Mesothelial cell of epicardium (in vitro differentiated cells): ENCODE measurements at regions not wholly inside any gene's neighbourhood (a gene's known extent, or its start where the extent isn't known, plus 50 kb on each side); places are given as distances from the start of the nearest gene placed in this dataset.

ENCODE experiments used
- DNase-seq, 2 experiments: peaks; one replicate each; pipeline ENCODE4 v3.0.0; 2021; ENCODE audit warnings: low spot score in 2 of 2; ENCODE audit not compliant: unreplicated experiment in 2 of 2
- H3K27ac Mint-ChIP-seq: 2 replicates; pipeline ENCODE4 v1.8.0; 2021; ENCODE audit warnings: mixed read lengths
- H3K27me3 Mint-ChIP-seq: 2 replicates; pipeline ENCODE4 v1.8.0; 2021; ENCODE audit warnings: low read depth, mixed read lengths
- H3K36me3 Mint-ChIP-seq: 2 replicates; pipeline ENCODE4 v1.8.0; 2021; ENCODE audit warnings: mixed read lengths
- H3K4me1 Mint-ChIP-seq: 2 replicates; pipeline ENCODE4 v1.8.0; 2021; ENCODE audit warnings: mixed read lengths
- H3K4me3 Mint-ChIP-seq: 2 replicates; pipeline ENCODE4 v1.8.0; 2021; ENCODE audit warnings: mild to moderate bottlenecking, moderate library complexity, mixed read lengths
- H3K9me3 Mint-ChIP-seq: 2 replicates; pipeline ENCODE4 v1.8.0; 2021; ENCODE audit warnings: mixed read lengths
- TF ChIP-seq, protein P1 (sequence below): fragments of 200-600 bp; sonication (generic); IDR thresholded peaks from one replicate; pipeline ENCODE4 v1.5.0; 2021; ENCODE audit warnings: antibody characterized with exemption; ENCODE audit not compliant: unreplicated experiment

DNA sequence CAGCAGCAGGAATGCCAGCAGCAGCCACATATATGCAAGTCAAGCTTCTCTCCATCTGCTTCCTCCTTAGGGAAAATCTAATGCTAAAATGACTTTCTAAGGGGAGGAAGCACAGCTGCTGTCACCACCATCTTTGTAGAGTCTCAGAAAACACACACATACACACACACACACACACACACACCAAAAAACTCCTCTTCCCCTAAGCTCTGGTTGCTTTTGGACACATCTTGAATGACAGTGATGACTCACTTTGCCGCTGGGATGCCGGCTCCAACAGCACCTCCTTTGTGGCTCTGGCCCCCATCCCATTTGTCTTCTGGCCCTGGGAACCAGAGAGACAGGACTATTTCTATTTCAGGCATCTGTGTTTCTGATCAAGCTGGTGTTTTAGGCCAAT, 124.8 kb upstream of the GOLIM4 start:
- H3K4me3 Mint-ChIP-seq: no peak overlapping the region
- peaks cover 6% of the 10 kb centered on the region for H3K9me3 Mint-ChIP-seq
- TF ChIP-seq, protein P1, sequence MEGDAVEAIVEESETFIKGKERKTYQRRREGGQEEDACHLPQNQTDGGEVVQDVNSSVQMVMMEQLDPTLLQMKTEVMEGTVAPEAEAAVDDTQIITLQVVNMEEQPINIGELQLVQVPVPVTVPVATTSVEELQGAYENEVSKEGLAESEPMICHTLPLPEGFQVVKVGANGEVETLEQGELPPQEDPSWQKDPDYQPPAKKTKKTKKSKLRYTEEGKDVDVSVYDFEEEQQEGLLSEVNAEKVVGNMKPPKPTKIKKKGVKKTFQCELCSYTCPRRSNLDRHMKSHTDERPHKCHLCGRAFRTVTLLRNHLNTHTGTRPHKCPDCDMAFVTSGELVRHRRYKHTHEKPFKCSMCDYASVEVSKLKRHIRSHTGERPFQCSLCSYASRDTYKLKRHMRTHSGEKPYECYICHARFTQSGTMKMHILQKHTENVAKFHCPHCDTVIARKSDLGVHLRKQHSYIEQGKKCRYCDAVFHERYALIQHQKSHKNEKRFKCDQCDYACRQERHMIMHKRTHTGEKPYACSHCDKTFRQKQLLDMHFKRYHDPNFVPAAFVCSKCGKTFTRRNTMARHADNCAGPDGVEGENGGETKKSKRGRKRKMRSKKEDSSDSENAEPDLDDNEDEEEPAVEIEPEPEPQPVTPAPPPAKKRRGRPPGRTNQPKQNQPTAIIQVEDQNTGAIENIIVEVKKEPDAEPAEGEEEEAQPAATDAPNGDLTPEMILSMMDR: no peak
- H3K36me3 Mint-ChIP-seq: no peaks in the 10 kb centered on the region
- no peaks in the 10 kb centered on the region for H3K27me3 Mint-ChIP-seq
- H3K4me1 Mint-ChIP-seq: peaks cover 10% of the 10 kb centered on the region
- DNase-seq: no peak
- H3K27ac Mint-ChIP-seq: no peak overlapping the region

DNA sequence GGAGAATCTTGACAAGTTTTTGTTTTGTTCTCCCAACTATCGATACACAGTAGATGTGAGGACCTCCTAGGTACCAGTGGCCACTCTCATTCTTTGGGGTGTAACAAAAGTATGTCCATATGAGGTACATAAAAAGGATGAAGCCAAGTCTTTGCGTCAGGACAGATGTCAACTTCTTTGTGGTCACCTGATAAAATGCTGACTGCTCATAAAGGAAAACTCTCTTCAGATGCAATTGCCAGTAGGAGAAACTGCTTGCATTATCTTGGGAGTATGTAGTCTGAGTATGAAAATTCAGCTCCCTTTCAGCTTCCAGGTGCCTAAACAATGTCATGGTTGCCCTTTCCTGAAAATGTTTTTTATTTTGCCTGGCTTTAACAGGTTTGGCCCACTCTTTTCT, 123.8 kb upstream of the GOLIM4 start:
- no peak for DNase-seq
- H3K36me3 Mint-ChIP-seq: no peaks in the 10 kb centered on the region
- no peak overlapping the region for H3K4me3 Mint-ChIP-seq
- peaks cover 9% of the 10 kb centered on the region for H3K9me3 Mint-ChIP-seq
- TF ChIP-seq, protein P1: no peak
- H3K27ac Mint-ChIP-seq: no peak overlapping the region
- peaks cover 10% of the 10 kb centered on the region for H3K4me1 Mint-ChIP-seq
- no peaks in the 10 kb centered on the region for H3K27me3 Mint-ChIP-seq

DNA sequence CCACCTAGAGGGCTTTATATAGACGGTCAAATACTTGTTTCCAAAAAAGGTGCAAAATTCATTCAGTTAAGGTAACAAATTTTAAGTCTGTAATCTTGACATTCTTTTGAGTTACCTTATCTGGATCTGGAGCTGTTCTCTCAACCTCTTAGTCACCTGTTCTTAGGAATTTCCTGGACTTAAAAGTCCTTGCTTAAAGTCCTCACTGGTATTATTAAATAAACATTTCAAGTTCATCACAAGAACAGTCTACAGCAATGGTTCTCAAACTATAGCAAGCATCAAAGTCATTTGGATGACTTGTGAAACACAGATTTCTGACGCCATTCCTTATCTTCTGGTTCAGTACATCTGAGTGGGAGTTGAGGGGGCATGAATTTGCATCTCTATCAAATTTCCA, 122.9 kb upstream of the GOLIM4 start:
- Mint-ChIP-seq H3K27me3 (no peaks in the 10 kb centered on the region), H3K36me3 (no peaks in the 10 kb centered on the region), H3K9me3 (peaks cover 9% of the 10 kb centered on the region), H3K4me1 (peaks cover 10% of the 10 kb centered on the region), H3K4me3 (no peak overlapping the region), H3K27ac (no peak overlapping the region)
- DNase-seq: no peak
- TF ChIP-seq, protein P1: no peak

DNA sequence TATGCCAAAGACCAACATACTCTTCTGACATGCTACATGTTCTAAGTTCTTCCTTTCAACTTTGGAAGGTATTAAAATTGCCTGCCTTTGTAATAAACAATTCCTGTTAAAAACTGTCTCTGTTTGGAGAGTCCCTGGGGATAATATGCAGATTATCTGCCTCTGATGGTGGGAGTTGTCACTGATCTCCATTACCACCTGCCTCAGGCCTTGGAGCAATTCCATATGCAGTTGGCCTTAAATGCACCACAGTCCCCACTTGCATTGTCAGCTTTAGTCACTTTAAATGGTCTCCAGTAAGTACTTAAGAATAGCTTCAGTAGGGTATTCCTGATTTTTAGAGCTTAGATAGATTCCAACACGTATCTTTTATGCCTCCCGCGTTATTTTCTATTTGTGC, 121.1 kb upstream of the GOLIM4 start:
- Mint-ChIP-seq H3K9me3 (peaks cover 9% of the 10 kb centered on the region), H3K4me1 (peaks cover 21% of the 10 kb centered on the region), H3K36me3 (no peaks in the 10 kb centered on the region), H3K27ac (no peak overlapping the region), H3K4me3 (no peak overlapping the region), H3K27me3 (no peaks in the 10 kb centered on the region)
- TF ChIP-seq, protein P1: no peak
- DNase-seq: no peak

DNA sequence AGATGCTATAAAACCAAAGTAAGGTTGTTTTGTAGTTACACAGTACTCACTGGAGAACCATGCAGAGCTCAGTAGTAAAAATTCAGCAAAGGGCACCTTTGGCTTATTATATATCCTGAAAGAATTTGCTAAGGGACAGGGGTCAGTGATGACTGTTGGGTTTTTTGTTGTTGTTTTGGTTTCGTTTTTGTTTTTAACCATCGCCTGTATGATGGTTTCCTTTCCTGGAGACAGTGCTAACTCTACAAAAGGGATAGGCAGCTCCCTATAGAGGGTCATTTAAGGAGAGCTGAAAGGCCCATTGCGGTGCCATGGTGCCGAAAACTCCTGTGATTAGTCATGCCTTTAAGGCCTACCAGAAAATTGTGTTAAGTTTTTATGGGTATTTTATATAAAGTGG, 118.2 kb upstream of the GOLIM4 start:
- TF ChIP-seq, protein P1: no peak
- peaks cover 15% of the 10 kb centered on the region for H3K4me1 Mint-ChIP-seq
- H3K36me3 Mint-ChIP-seq: no peaks in the 10 kb centered on the region
- no peak overlapping the region for H3K27ac Mint-ChIP-seq
- H3K9me3 Mint-ChIP-seq: peaks cover 7% of the 10 kb centered on the region
- no peak for DNase-seq
- H3K27me3 Mint-ChIP-seq: no peaks in the 10 kb centered on the region
- no peak overlapping the region for H3K4me3 Mint-ChIP-seq

DNA sequence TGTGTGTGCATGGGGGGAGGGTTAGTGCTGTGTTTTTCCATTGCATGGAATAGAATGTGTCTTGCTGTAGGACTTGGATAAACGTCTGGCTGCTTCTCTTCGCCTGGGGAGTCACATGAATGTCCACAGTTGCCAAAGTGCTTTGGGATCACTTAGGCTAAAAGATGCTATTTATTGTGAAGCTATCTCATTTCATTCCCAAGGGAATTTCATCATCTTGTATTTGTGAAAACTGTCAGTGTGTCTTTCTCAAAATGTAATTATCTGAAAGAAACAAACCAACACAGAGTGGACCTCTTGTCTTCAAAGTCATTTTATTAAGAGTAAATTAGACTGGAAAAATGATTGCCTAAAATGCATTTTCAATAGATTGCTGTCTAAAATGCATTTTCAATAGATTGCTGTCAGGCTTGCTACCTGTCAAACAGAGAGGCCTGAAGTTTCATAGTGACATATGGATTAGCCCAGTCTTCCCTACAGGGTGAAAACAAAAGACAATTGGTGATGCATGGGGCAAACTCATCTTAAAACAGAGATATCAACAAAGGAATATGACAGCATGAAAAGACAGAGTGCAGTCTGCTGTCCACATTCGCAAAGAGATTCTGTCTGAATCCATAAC, 117.1 kb upstream of the GOLIM4 start:
- no peak overlapping the region for H3K27ac Mint-ChIP-seq
- H3K4me3 Mint-ChIP-seq: no peak overlapping the region
- no peak for DNase-seq
- H3K9me3 Mint-ChIP-seq: peaks cover 8% of the 10 kb centered on the region
- H3K27me3 Mint-ChIP-seq: no peaks in the 10 kb centered on the region
- peaks cover 12% of the 10 kb centered on the region for H3K4me1 Mint-ChIP-seq
- no peaks in the 10 kb centered on the region for H3K36me3 Mint-ChIP-seq
- TF ChIP-seq, protein P1: no peak
